PFSK-1 (cell line): ENCODE measurements at regions not wholly inside any gene's neighbourhood (a gene's known extent, or its start where the extent isn't known, plus 50 kb on each side); places are given as distances from the start of the nearest gene placed in this dataset.

Source experiments
- FOXP2 ChIP-seq: optimal IDR thresholded peaks from 2 replicates; pipeline ENCODE3; 2011; ENCODE audit warnings: borderline replicate concordance, control low read depth, inconsistent platforms; ENCODE audit not compliant: insufficient read depth; ENCODE audit errors: extremely low read length, extremely low read depth
- POLR2AphosphoS5 ChIP-seq: IDR thresholded peaks from 2 replicates; pipeline ENCODE4 v1.6.1; 2012; ENCODE audit warnings: low read depth, mild to moderate bottlenecking, control low read depth, low read length, moderate library complexity
- REST ChIP-seq, 2 experiments: IDR thresholded peaks; 2 replicates each; pipeline versions ENCODE4 v1.6.1 to v1.8.0; 2011 to 2012; ENCODE audit warnings: low read depth in 2 of 2, low read length in 2 of 2, control low read depth in 1 of 2, inconsistent platforms in 1 of 2, mild to moderate bottlenecking in 1 of 2, moderate library complexity in 1 of 2; ENCODE audit not compliant: insufficient read depth in 1 of 2
- SIN3A ChIP-seq: IDR thresholded peaks from 2 replicates; pipeline ENCODE4 v1.6.1; 2012; ENCODE audit warnings: mild to moderate bottlenecking, low read length, moderate library complexity, borderline replicate concordance; ENCODE audit not compliant: insufficient read depth
- TAF1 ChIP-seq: IDR thresholded peaks from 2 replicates; pipeline ENCODE4 v1.6.1; 2012; ENCODE audit warnings: low read length, control low read depth, borderline replicate concordance; ENCODE audit not compliant: insufficient read depth

- no peak for TF ChIP-seq FOXP2
- no peak for TF ChIP-seq REST (IDR thresholded peaks at IDR 0.05; ENCODE audit: insufficient read depth in 1 of 2, low read depth in 2 of 2, low read length in 2 of 2)
- no peak for TF ChIP-seq SIN3A
- no peak for TF ChIP-seq TAF1
- TF ChIP-seq POLR2AphosphoS5 = no peak
These were observed 69.3 kb downstream of the KCNJ2 start for GRCh38 chr17:70238646-70239045.

GRCh38 chr17:70239391-70239826 lies 70.1 kb downstream of the KCNJ2 start:
- no peak for TF ChIP-seq SIN3A

- no peak for TF ChIP-seq SIN3A
These were observed 71.7 kb downstream of the KCNJ2 start for GRCh38 chr17:70241071-70241470.

- TF ChIP-seq POLR2AphosphoS5 (no peak), REST (IDR thresholded peaks at IDR 0.05; ENCODE audit: insufficient read depth in 1 of 2, low read depth in 2 of 2, low read length in 2 of 2) (no peak), FOXP2 (no peak), SIN3A (no peak), TAF1 (no peak)
These were observed 73.6 kb downstream of the KCNJ2 start for GRCh38 chr17:70242781-70243437.

- TF ChIP-seq TAF1 (no peak), POLR2AphosphoS5 (no peak), REST (IDR thresholded peaks at IDR 0.05; ENCODE audit: insufficient read depth in 1 of 2, low read depth in 2 of 2, low read length in 2 of 2) (no peak), FOXP2 (no peak), SIN3A (no peak)
These were observed 82.4 kb downstream of the KCNJ2 start for GRCh38 chr17:70251706-70252105.

GRCh38 chr17:70254735-70255460 lies 85.6 kb downstream of the KCNJ2 start:
- TF ChIP-seq POLR2AphosphoS5 (no peak), REST (IDR thresholded peaks at IDR 0.05; ENCODE audit: insufficient read depth in 1 of 2, low read depth in 2 of 2, low read length in 2 of 2) (no peak), TAF1 (no peak), FOXP2 (no peak), SIN3A (no peak)
